Stomach (tissue), 4 donors: ENCODE measurements at regions not wholly inside any gene's neighbourhood (a gene's known extent, or its start where the extent isn't known, plus 50 kb on each side); places are given as distances from the start of the nearest gene placed in this dataset.

Source experiments
- CTCF ChIP-seq, 7 experiments: fragments of 450-650 bp in 4 of 7; fragments of 200-600 bp in 3 of 7; sonication (generic) in 3 of 7; IDR thresholded peaks; one replicate each; pipeline ENCODE4 v1.5.1; 2016 to 2019; ENCODE audit warnings: antibody characterized with exemption in 7 of 7, control low read depth in 2 of 7, mild to moderate bottlenecking in 1 of 7
- EP300 ChIP-seq: sonication (generic); formaldehyde crosslinking; IDR thresholded peaks from one replicate; pipeline ENCODE4 v1.6.1; 2017; ENCODE audit warnings: antibody characterized with exemption

- TF ChIP-seq CTCF (IDR thresholded peaks at IDR 0.05) (no peak), EP300 (no peak)
These were observed 655.6 kb upstream of the PCDH10 start for GRCh38 chr4:132493476-132493875.
